ENCODE measurements at regions not wholly inside any gene's neighbourhood (a gene's known extent, or its start where the extent isn't known, plus 50 kb on each side); places are given as distances from the start of the nearest gene placed in this dataset.
"Not testable (repeated sequence)": the region's sequence is repeated elsewhere in the genome, so short reads cannot be mapped to it uniquely, and the experiment has no call there.

GRCh38 chr22:49004484-49005399, 822.9 kb downstream of the BRD1 start:
- DNase-seq (ENCODE audit: low read depth in 3 of 3), result no peak

- not testable (repeated sequence) for DNase-seq (ENCODE audit: low read depth in 3 of 3)
Observed at GRCh38 chr22:48997605-48998004, 830.1 kb downstream of the BRD1 start.

GRCh38 chr22:48993655-48994054, 834.0 kb downstream of the BRD1 start:
- no peak for DNase-seq (ENCODE audit: low read depth in 3 of 3)

DNA sequence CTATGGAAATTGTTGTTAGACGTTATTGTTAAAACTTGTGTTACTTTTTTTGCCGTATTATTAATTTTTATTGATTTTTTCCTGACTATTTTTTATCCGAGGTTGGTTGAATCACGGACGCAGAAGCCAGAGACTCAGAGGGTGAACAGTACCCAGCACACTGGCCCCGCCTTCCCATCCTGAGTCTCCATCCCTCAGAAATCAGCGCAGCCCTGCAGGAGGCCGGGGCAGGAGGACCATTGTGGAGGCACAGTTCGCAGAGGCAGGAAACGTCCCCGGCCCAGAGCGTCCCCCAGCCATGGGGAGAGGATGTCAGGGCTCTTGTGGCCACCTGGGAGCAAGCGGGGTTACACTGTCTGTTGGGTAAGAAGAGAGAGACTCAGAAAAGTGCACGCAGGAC, 843.0 kb downstream of the BRD1 start:
- DNase-seq (ENCODE audit: low read depth in 3 of 3), result no peak

- no peak for DNase-seq (ENCODE audit: low read depth in 3 of 3)
Observed at GRCh38 chr22:48982321-48982905, 845.3 kb downstream of the BRD1 start.

- DNase-seq (ENCODE audit: low read depth in 3 of 3), result no peak
Observed at GRCh38 chr22:48981371-48982061, 846.2 kb downstream of the BRD1 start.

GRCh38 chr22:48980918-48981317, 846.8 kb downstream of the BRD1 start:
- DNase-seq (ENCODE audit: low read depth in 3 of 3), result no peak

GRCh38 chr22:48980409-48980808, 847.3 kb downstream of the BRD1 start:
- no peak for DNase-seq (ENCODE audit: low read depth in 3 of 3)

DNA sequence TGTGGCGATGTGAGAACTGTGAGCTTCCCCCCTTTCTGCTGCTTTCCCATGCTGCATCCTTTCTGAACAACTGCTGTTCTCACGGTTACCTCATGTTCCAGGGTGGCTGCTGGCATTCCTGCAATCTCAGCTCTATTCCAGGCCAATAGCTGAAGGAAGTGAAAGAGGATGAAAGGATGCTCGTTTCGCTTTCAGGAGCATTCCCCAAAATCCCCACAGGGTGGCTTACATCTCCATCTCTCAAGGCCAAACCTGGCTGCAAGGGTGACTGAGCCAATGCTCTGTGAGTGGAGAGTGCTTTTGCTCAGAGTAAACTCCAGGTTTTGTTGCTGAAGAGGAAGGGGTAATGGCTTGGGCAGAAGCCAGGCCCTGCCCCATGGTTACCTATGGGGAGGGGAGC, 848.2 kb downstream of the BRD1 start:
- DNase-seq (ENCODE audit: low read depth in 3 of 3), result no peak

DNA sequence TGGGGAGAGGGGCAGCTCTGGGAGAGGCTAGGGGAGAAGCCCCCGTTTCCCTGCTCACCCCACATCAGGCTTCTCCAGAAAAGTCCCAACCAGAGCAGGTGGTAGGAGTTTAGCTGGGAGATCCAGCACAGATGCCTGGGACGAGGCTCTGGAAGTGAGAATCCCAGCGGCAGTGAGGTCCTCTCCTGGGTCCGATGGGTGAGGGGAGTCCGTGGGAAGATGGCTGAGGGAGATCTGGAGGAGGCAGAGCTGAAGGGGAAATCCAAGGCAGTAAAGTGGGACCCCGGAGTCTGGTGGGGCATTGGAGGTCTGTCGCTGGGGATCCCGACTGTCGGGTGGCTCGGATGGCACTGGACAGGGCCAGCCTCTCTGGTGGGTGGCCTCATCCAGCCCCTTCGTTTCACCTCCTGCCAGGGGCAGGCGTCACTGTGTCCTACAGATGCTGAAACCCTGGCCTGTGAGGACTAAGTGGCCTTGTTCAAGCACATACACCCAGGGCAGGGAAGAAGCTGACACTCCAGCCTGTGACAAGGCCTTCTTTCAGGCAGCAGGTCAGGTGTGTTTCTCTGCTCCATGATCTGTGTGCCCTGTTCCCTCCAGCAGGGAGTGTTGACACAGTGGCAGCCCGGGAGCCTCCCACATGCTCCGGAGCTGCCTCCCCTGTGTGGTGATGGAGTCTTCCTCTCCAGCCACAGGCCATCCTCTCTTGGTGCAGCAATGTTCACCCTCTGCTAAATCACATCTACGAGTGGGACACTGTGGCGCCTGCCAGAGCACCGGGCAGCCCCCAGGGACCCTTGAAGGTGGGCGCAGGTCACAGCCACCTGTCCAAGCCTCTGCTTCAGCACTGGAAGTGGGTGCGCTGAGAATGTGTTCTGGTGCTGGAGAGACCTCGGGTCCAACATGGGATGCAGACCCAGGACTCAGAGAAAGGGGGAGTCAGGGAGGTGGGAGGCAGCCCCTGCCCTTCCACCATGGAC, 850.8 kb downstream of the BRD1 start:
- DNase-seq (ENCODE audit: low read depth in 3 of 3), result no peak

GRCh38 chr22:48975886-48976285, 851.8 kb downstream of the BRD1 start:
- DNase-seq (ENCODE audit: low read depth in 3 of 3), result no peak

GRCh38 chr22:48975316-48975741, 852.3 kb downstream of the BRD1 start:
- DNase-seq (ENCODE audit: low read depth in 3 of 3), result no peak

GRCh38 chr22:48974443-48975315, 853.0 kb downstream of the BRD1 start:
- no peak for DNase-seq (ENCODE audit: low read depth in 3 of 3)

DNA sequence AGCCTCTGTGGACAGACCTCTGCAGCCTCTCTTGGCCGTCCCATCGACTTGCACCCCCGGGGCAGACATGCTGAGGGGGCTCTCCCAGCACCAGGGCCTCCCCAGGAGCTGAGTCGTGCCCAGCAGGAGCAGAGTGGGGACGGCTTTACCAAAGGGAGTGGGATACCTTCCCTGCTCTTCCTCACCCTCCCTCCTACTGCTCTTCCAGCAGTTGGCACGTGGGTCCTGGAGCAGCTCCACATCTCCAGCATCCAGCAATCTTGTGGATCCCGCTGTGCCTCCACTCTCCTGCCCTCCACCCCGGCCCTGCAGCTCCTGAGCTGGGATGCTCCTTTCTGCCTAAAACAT, 854.0 kb downstream of the BRD1 start:
- DNase-seq (ENCODE audit: low read depth in 3 of 3), result no peak

DNA sequence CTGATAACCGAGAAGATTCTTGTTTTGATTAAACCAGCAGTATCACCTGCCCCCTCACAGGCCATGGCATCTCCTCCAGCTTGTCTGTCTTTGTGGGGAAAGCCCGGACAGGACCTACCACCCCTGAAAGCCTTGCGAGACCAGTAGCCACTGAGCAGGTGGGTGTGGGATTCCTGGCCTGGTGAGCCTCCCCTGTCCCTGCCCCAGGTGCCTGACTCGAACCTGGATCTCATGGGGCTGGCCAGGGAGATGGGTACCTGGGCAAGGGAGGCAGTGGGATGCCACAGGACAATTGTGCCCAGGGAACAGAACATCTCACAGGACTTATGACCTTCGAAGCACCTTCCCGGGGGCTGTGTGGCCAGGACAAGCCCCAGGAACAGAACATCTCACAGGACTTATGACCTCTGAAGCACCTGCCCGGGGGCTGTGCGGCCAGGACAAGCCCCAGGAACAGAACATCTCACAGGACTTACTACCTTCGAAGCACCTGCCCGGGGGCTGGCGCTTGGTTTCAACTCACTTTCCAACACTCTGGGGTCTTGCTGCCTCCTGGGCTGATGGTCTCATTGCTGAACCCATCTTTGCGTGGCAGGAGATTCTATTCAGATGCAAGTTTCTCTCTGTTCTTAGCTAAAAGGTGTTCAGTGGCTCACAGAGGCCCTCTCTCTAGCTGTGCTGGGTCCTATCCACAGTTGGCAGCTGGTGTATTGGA, 854.5 kb downstream of the BRD1 start:
- DNase-seq (ENCODE audit: low read depth in 3 of 3), result no peak

GRCh38 chr22:48968201-48968959, 859.3 kb downstream of the BRD1 start:
- peak in 1 of 3 experiments; percentile 21 for DNase-seq (ENCODE audit: low read depth in 3 of 3)

- no peak for DNase-seq (ENCODE audit: low read depth in 3 of 3)
Observed at GRCh38 chr22:48963405-48963804, 864.3 kb downstream of the BRD1 start.

DNA sequence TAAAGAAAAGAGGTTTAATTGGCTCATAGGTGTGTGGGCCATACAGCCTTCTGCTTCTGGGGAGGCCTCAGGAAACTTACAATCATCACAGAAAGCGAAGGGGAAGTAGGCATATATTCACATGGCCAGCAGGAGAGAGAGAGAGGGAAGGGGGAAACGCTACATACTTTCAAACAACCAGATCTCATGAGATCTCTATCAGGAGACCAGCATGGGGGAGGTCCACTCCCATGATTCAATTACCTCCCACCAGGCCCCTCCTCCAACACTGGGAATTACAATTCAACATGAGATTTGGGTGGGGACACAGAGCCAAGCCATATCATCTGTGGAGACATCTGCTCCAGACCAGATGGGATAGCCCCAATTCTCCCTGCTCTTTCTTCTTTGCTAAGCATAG, 866.0 kb downstream of the BRD1 start:
- no peak for DNase-seq (ENCODE audit: low read depth in 3 of 3)

DNA sequence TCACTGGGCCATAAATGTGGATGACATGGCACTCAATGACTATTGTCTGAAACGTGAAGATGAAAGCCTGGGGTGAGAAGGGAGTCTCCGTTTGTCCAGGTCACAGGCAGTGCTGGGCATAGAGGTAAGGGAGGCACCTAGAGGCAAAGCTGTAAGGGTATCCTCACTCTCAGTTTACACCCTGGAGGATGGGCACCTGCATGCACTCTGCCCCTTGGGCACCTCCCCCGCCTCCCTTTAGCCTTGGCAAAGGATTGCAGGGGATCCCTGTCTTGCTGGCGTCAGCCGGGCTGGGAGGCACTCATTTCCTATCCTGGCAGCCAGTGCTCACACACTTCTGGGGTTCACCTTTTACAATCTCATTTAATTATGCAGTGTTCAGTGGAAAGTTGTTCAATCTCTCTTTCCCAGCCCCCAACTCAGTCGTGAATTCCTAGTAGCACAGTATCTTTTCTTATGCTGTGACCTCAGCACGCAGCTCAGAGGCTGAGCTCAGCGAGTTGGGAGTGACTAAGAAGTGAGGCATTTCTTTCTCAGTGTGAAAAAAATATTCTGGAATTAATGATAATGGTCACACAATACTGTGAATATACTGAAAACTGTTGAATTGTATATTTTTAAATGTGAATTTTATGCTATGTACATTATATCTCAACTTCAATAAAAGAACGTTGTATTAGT, 866.6 kb downstream of the BRD1 start:
- DNase-seq (ENCODE audit: low read depth in 3 of 3), result no peak
